ENCODE measurements at regions not wholly inside any gene's neighbourhood (a gene's known extent, or its start where the extent isn't known, plus 50 kb on each side); places are given as distances from the start of the nearest gene placed in this dataset.

- TF ChIP-seq CTCF (IDR thresholded peaks at IDR 0.05; ENCODE audit: insufficient read depth, low read length): no peak
- TF ChIP-seq SPI1 (IDR thresholded peaks at IDR 0.05; ENCODE audit: borderline replicate concordance, low read depth): no peak
Measured at GRCh38 chr5:29516224-29516623, 1677.3 kb upstream of the CDH6 start.

All from HL-60 (cell line).